MCF 10A (cell line): ENCODE measurements at regions not wholly inside any gene's neighbourhood (a gene's known extent, or its start where the extent isn't known, plus 50 kb on each side); places are given as distances from the start of the nearest gene placed in this dataset.

Experiments used
- BruUV-seq: library from RNA; stranded (reverse); fragments of 400-500 nt; replicated peaks from 2 replicates; lab custom pipeline; 2021; lab: Mats Ljungman, UMichigan
- CTCF ChIA-PET: fragments of 300-600 bp; sonication (Branson Sonifier 250); formaldehyde crosslinking; extraction: SDS; loops from one replicate; lab custom pipeline; 2021; ENCODE audit warnings: antibody characterized with exemption, inconsistent platforms; lab: Yijun Ruan, JAX
- POLR2A ChIA-PET: fragments of 300-600, 350-650 bp; sonication (Branson Sonifier 250); formaldehyde crosslinking; extraction: SDS; loops from one replicate; lab custom pipeline; 2020; ENCODE audit warnings: antibody characterized with exemption, inconsistent platforms; lab: Yijun Ruan, JAX
- DNase-seq: peaks from one replicate; pipeline ENCODE4 v3.0.0-alpha.2; 2018; ENCODE audit not compliant: unreplicated experiment
- H3K27ac Mint-ChIP-seq: one replicate; pipeline ENCODE4 v1.8.0; 2022; ENCODE audit warnings: mild to moderate bottlenecking, low read depth, mixed read lengths; ENCODE audit not compliant: unreplicated experiment
- H3K27me3 Mint-ChIP-seq: one replicate; pipeline ENCODE4 v1.8.0; 2022; ENCODE audit warnings: mixed read lengths; ENCODE audit not compliant: insufficient read depth, unreplicated experiment
- H3K36me3 Mint-ChIP-seq: one replicate; pipeline ENCODE4 v1.8.0; 2022; ENCODE audit warnings: mild to moderate bottlenecking, moderate library complexity, mixed read lengths; ENCODE audit not compliant: insufficient read depth, unreplicated experiment
- H3K4me1 Mint-ChIP-seq: one replicate; pipeline ENCODE4 v1.8.0; 2022; ENCODE audit warnings: mixed read lengths; ENCODE audit not compliant: insufficient read depth, unreplicated experiment
- H3K4me3 Mint-ChIP-seq: one replicate; pipeline ENCODE4 v1.8.0; 2022; ENCODE audit warnings: mild to moderate bottlenecking, moderate library complexity, mixed read lengths; ENCODE audit not compliant: unreplicated experiment
- H3K9me3 Mint-ChIP-seq: one replicate; pipeline ENCODE4 v1.8.0; 2022; ENCODE audit warnings: mixed read lengths; ENCODE audit not compliant: unreplicated experiment
- intact Hi-C: fragments of 100-400 bp; cut with micrococcal nuclease; formaldehyde crosslinking; loops from 2 replicates; pipeline ENCODE4 v1.14.1; 2022
- TF ChIP-seq, protein P1 (sequence below): fragments of 200-600 bp; IDR thresholded peaks from one replicate; pipeline ENCODE4 v1.8.0; 2022; ENCODE audit warnings: antibody characterized with exemption, mild to moderate bottlenecking; ENCODE audit not compliant: unreplicated experiment

DNA sequence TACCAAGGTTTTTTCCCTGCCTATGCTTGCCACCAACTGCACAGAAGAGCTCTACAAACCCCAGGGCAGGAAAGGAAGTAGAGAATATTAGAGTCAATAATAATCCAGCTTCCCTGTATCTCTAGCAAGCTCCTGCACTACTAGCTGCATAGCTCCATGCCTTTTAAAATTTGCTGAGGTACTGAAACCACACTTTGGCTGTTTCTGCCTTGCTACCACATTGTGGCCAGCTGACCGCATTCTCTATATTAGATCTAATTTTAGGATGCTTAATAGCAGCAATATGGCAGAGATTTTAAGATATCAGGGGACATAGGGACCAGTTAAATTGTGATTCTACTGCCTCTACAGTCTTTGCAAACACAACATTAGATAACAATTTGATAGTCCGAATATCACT lies 534.6 kb downstream of the MBD2 start:
- ChIA-PET CTCF (no interaction called here), POLR2A (interaction anchor here (0.5 kb wide), 1 partner anchor 21 kb away, joined by 3 read pairs; no protein-coding TSS in a partner anchor)
- H3K27ac Mint-ChIP-seq: no peak overlapping the region
- H3K4me1 Mint-ChIP-seq: no peaks in the 10 kb centered on the region
- no TSS peak for BruUV-seq
- no peak for DNase-seq
- H3K4me3 Mint-ChIP-seq: no peak overlapping the region
- no peaks in the 10 kb centered on the region for H3K9me3 Mint-ChIP-seq
- no peaks in the 10 kb centered on the region for H3K27me3 Mint-ChIP-seq
- intact Hi-C loops: no loop called here
- TF ChIP-seq, protein P1, sequence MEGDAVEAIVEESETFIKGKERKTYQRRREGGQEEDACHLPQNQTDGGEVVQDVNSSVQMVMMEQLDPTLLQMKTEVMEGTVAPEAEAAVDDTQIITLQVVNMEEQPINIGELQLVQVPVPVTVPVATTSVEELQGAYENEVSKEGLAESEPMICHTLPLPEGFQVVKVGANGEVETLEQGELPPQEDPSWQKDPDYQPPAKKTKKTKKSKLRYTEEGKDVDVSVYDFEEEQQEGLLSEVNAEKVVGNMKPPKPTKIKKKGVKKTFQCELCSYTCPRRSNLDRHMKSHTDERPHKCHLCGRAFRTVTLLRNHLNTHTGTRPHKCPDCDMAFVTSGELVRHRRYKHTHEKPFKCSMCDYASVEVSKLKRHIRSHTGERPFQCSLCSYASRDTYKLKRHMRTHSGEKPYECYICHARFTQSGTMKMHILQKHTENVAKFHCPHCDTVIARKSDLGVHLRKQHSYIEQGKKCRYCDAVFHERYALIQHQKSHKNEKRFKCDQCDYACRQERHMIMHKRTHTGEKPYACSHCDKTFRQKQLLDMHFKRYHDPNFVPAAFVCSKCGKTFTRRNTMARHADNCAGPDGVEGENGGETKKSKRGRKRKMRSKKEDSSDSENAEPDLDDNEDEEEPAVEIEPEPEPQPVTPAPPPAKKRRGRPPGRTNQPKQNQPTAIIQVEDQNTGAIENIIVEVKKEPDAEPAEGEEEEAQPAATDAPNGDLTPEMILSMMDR: no peak
- no peaks in the 10 kb centered on the region for H3K36me3 Mint-ChIP-seq

DNA sequence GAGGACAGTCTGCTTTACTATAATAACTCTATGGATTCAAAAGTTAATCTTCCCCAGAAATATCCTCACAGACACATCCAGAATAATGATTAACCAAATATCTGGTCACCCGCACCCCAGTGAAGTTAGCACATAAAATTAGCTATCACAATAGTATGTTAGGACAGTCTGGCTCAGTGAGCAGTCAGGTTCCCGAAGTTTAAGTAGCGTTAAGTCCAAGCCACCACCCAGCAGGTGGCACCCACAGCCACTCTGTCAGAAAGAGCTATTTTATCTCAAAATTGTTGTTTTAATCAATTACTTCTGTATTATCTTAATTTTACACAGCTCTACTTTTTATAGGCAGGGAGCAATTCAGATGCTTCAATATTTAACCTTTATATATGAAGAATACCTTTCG lies 537.5 kb downstream of the MBD2 start:
- CTCF ChIA-PET: interaction anchor here (1.3 kb wide), 1 partner anchor 433 kb away, joined by 8 read pairs; no protein-coding TSS in a partner anchor
- intact Hi-C loops: no loop called here
- POLR2A ChIA-PET: interaction anchor here (0.7 kb wide), 1 partner anchor 27 kb away, joined by 3 read pairs; no protein-coding TSS in a partner anchor
- peaks cover 11% of the 10 kb centered on the region for H3K27me3 Mint-ChIP-seq
- no peaks in the 10 kb centered on the region for H3K4me1 Mint-ChIP-seq
- no peak overlapping the region for H3K4me3 Mint-ChIP-seq
- TF ChIP-seq, protein P1: no peak
- no peaks in the 10 kb centered on the region for H3K9me3 Mint-ChIP-seq
- BruUV-seq: no TSS peak
- DNase-seq: no peak
- no peak overlapping the region for H3K27ac Mint-ChIP-seq
- no peaks in the 10 kb centered on the region for H3K36me3 Mint-ChIP-seq

DNA sequence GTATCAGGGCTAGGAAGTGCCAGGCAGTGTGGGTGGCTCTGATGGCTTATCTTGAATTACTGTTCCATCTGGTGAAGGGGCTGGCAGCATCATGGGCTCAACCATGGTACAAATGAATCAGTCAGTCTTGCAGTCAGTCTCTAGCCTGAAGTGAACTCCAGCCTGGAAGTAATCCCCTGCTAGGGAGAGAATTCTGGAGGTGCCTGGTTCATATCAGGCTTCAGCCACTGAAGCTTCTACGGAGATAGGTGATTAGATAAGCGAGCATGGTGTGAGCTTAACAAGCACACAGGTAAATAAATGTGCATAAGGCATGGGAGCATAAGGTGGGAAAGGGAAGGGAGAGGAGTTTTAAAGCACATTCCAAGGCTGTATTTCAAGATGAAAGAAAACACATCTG lies 541.7 kb downstream of the MBD2 start:
- H3K4me1 Mint-ChIP-seq: no peaks in the 10 kb centered on the region
- H3K4me3 Mint-ChIP-seq: no peak overlapping the region
- H3K9me3 Mint-ChIP-seq: no peaks in the 10 kb centered on the region
- no peak for DNase-seq
- ChIA-PET CTCF (interaction anchor here (0.8 kb wide), 1 partner anchor 346 kb away, joined by 6 read pairs; no protein-coding TSS in a partner anchor), POLR2A (no interaction called here)
- H3K36me3 Mint-ChIP-seq: no peaks in the 10 kb centered on the region
- H3K27me3 Mint-ChIP-seq: peaks cover 20% of the 10 kb centered on the region
- H3K27ac Mint-ChIP-seq: no peak overlapping the region
- BruUV-seq: no TSS peak
- intact Hi-C loops: no loop called here
- TF ChIP-seq, protein P1: no peak

DNA sequence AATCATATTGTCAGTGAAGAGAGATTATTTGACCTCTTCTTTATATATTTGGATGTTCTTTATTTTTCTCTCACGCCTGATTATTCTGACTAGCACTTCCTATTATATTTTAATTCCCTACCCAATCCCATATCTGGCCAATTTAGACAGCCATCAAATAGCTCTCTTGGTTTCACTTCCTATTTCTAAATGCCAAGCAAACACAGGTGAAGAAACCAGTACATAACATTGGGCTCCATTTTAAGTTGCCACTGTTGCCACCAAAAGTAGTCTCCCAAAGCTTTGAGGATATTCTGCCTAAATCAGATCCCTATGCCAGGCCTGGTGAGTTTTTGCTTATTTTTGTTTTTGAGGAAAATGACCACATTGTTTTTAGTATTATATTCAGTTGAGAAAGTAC lies 547.0 kb downstream of the MBD2 start:
- no peak overlapping the region for H3K4me3 Mint-ChIP-seq
- DNase-seq: no peak
- no peaks in the 10 kb centered on the region for H3K4me1 Mint-ChIP-seq
- no peak overlapping the region for H3K27ac Mint-ChIP-seq
- POLR2A ChIA-PET: no interaction called here
- CTCF ChIA-PET: no interaction called here
- no peaks in the 10 kb centered on the region for H3K36me3 Mint-ChIP-seq
- peaks cover 14% of the 10 kb centered on the region for H3K27me3 Mint-ChIP-seq
- H3K9me3 Mint-ChIP-seq: no peaks in the 10 kb centered on the region
- TF ChIP-seq, protein P1: no peak
- no TSS peak for BruUV-seq
- intact Hi-C loops: no loop called here
